OCI-LY1 (cell line): ENCODE measurements at regions not wholly inside any gene's neighbourhood (a gene's known extent, or its start where the extent isn't known, plus 50 kb on each side); places are given as distances from the start of the nearest gene placed in this dataset.
"Not testable (repeated sequence)": the region's sequence is repeated elsewhere in the genome, so short reads cannot be mapped to it uniquely, and the experiment has no call there.

ENCODE experiments used
- H2AFZ ChIP-seq: fragments of 200-600 bp; sonication (generic), shearing (Covaris generic); 2 replicates; pipeline ENCODE4 v1.6.0; 2014; ENCODE audit warnings: antibody characterized with exemption, mild to moderate bottlenecking, low read length
- H3F3A ChIP-seq: fragments of 200-600 bp; sonication (generic), shearing (Covaris generic); 2 replicates; pipeline ENCODE4 v1.6.0; 2014; ENCODE audit warnings: mild to moderate bottlenecking, antibody characterized with exemption, low read length, moderate library complexity; ENCODE audit not compliant: insufficient read depth
- H3K27ac ChIP-seq: fragments of 200-600 bp; sonication (generic); 2 replicates; pipeline ENCODE4 v1.5.1; 2014; ENCODE audit warnings: low read length, mixed run types, mild to moderate bottlenecking, low read depth; ENCODE audit not compliant: poor library complexity, severe bottlenecking
- H3K27me3 ChIP-seq: fragments of 200-600 bp; sonication (generic); 2 replicates; pipeline ENCODE4 v1.6.0; 2014; ENCODE audit warnings: antibody characterized with exemption, mild to moderate bottlenecking, low read length, moderate library complexity; ENCODE audit not compliant: insufficient read depth
- H3K36me3 ChIP-seq: fragments of 200-600 bp; sonication (generic); 2 replicates; pipeline ENCODE4 v1.6.1; 2014; ENCODE audit warnings: mild to moderate bottlenecking, antibody characterized with exemption, low read length, moderate library complexity, mixed read lengths; ENCODE audit not compliant: insufficient read depth
- H3K4me1 ChIP-seq: fragments of 200-600 bp; sonication (generic); 2 replicates; pipeline ENCODE4 v1.5.1; 2014; ENCODE audit warnings: mild to moderate bottlenecking, low read length, moderate library complexity; ENCODE audit not compliant: insufficient read depth, severe bottlenecking
- H3K4me2 ChIP-seq: fragments of 200-600 bp; sonication (generic), shearing (Covaris generic); 2 replicates; pipeline ENCODE4 v1.6.1; 2014; ENCODE audit warnings: low read length
- H3K4me3 ChIP-seq: fragments of 200-600 bp; sonication (generic); 2 replicates; pipeline ENCODE4 v1.5.1; 2014; ENCODE audit warnings: low read length, low read depth, mild to moderate bottlenecking, mixed read lengths; ENCODE audit not compliant: poor library complexity, severe bottlenecking
- H3K79me2 ChIP-seq: fragments of 200-600 bp; shearing (Covaris generic); 2 replicates; pipeline ENCODE4 v1.6.1; 2016; ENCODE audit warnings: mixed run types, low read length, mixed read lengths; ENCODE audit not compliant: insufficient read depth
- H3K9ac ChIP-seq: fragments of 200-600 bp; sonication (generic), shearing (Covaris generic); 2 replicates; pipeline ENCODE4 v1.6.1; 2014; ENCODE audit warnings: mild to moderate bottlenecking, low read length, mixed read lengths
- H3K9me2 ChIP-seq: fragments of 200-600 bp; sonication (generic), shearing (Covaris generic); 2 replicates; pipeline ENCODE4 v1.6.1; 2014; ENCODE audit warnings: low read depth, mild to moderate bottlenecking, low read length, mixed read lengths
- H3K9me3 ChIP-seq: fragments of 200-600 bp; shearing (Covaris generic); 2 replicates; pipeline ENCODE4 v1.6.1; 2014; ENCODE audit warnings: low read length, mixed read lengths
- H4K20me1 ChIP-seq: fragments of 200-600 bp; sonication (generic), shearing (Covaris generic); 2 replicates; pipeline ENCODE4 v1.6.0; 2016; ENCODE audit warnings: mild to moderate bottlenecking, low read length; ENCODE audit not compliant: insufficient read depth
- CTCF ChIP-seq: fragments of 200-600 bp; sonication (generic), shearing (Covaris generic); IDR thresholded peaks from 2 replicates; pipeline ENCODE4 v1.5.1; 2017; ENCODE audit warnings: mild to moderate bottlenecking, antibody characterized with exemption, low read length, moderate library complexity, mixed read lengths
- EZH2 ChIP-seq: fragments of 200-600 bp; sonication (generic), shearing (Covaris generic); IDR thresholded peaks from 2 replicates; pipeline ENCODE4 v1.8.0; 2017; ENCODE audit warnings: borderline replicate concordance, mixed run types, mild to moderate bottlenecking, antibody characterized with exemption, low read length, moderate library complexity, mixed read lengths

DNA sequence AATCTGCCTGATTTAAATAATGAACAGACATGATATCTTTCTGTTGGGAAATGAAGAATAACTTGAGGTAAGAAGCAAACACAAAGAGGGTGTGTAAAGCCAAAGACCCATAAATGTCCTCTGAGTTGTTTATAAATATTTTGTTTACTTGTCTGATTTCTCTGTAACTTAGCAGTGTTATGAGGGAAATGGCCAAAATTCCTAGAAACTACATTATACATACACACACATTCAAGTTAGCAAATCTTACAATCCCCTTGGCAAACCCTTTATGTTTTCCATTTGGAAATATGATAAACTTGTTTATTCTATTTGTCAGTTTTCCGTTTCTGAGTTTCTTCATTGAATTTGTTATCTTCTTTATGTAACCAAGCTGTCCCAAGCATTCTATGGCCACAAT, 81.4 kb upstream of the TCF21 start:
- no peaks in the 10 kb centered on the region for H3K27me3 ChIP-seq
- no peak overlapping the region for H3K27ac ChIP-seq
- H3F3A ChIP-seq = no peaks in the 10 kb centered on the region
- TF ChIP-seq CTCF = no peak
- no peak for TF ChIP-seq EZH2
- no peaks in the 10 kb centered on the region for H3K36me3 ChIP-seq
- H4K20me1 ChIP-seq = no peaks in the 10 kb centered on the region
- no peak overlapping the region for H3K4me2 ChIP-seq
- no peaks in the 10 kb centered on the region for H3K4me1 ChIP-seq
- H3K9me2 ChIP-seq = no peaks in the 10 kb centered on the region
- H3K9ac ChIP-seq = no peak overlapping the region
- no peak overlapping the region for H2AFZ ChIP-seq
- H3K79me2 ChIP-seq = no peaks in the 10 kb centered on the region
- H3K4me3 ChIP-seq = no peak overlapping the region
- no peaks in the 10 kb centered on the region for H3K9me3 ChIP-seq

- Histone ChIP-seq H3K9me2 (no peaks in the 10 kb centered on the region), H3K79me2 (no peaks in the 10 kb centered on the region), H3K9ac (no peak overlapping the region), H4K20me1 (no peaks in the 10 kb centered on the region), H3K4me1 (no peaks in the 10 kb centered on the region), H2AFZ (no peak overlapping the region), H3K9me3 (no peaks in the 10 kb centered on the region), H3K27ac (no peak overlapping the region), H3K36me3 (no peaks in the 10 kb centered on the region), H3K4me3 (no peak overlapping the region), H3K27me3 (no peaks in the 10 kb centered on the region), H3K4me2 (no peak overlapping the region), H3F3A (no peaks in the 10 kb centered on the region)
- TF ChIP-seq EZH2 = no peak
- no peak for TF ChIP-seq CTCF
Measured at GRCh38 chr6:133809406-133809805, 79.5 kb upstream of the TCF21 start.

- Histone ChIP-seq H3K79me2 (no peaks in the 10 kb centered on the region), H3K4me2 (no peak overlapping the region), H4K20me1 (no peaks in the 10 kb centered on the region), H3K27ac (no peak overlapping the region), H3K9me2 (no peaks in the 10 kb centered on the region), H3K9me3 (no peaks in the 10 kb centered on the region), H3K27me3 (no peaks in the 10 kb centered on the region), H3K4me1 (no peaks in the 10 kb centered on the region), H3K4me3 (no peak overlapping the region), H3K9ac (no peak overlapping the region), H3K36me3 (no peaks in the 10 kb centered on the region), H2AFZ (no peak overlapping the region), H3F3A (no peaks in the 10 kb centered on the region)
- TF ChIP-seq EZH2 = no peak
- TF ChIP-seq CTCF = no peak
Measured at GRCh38 chr6:133811557-133811956, 77.4 kb upstream of the TCF21 start.

- not testable (repeated sequence) for H3K4me1 ChIP-seq, H3K9ac ChIP-seq, H3K4me2 ChIP-seq, H3K27me3 ChIP-seq, H3K27ac ChIP-seq, H3K36me3 ChIP-seq, H3K9me2 ChIP-seq, H3F3A ChIP-seq, H3K4me3 ChIP-seq, H3K79me2 ChIP-seq, H3K9me3 ChIP-seq, H4K20me1 ChIP-seq, H2AFZ ChIP-seq
Measured at GRCh38 chr6:133812446-133812845, 76.5 kb upstream of the TCF21 start.
